ENCODE measurements at regions not wholly inside any gene's neighbourhood (a gene's known extent, or its start where the extent isn't known, plus 50 kb on each side); places are given as distances from the start of the nearest gene placed in this dataset.
"Not testable (repeated sequence)": the region's sequence is repeated elsewhere in the genome, so short reads cannot be mapped to it uniquely, and the experiment has no call there.

- peak overlapping the region; percentile 14; the same call in 1 of the 2 replicates for H3K4me2 ChIP-seq (ENCODE audit: low read length)
- no peak overlapping the region for H3K4me3 ChIP-seq (ENCODE audit: low read length)
- H3K27ac ChIP-seq (ENCODE audit: low read depth, low read length): no peak overlapping the region
- TF ChIP-seq EZH2phosphoT487 (IDR thresholded peaks at IDR 0.05; ENCODE audit: borderline replicate concordance, low read length) (no peak), CTCF (IDR thresholded peaks at IDR 0.05; ENCODE audit: low read depth, low read length, poor library complexity, severe bottlenecking) (no peak)
- H3K4me1 ChIP-seq (ENCODE audit: control insufficient read depth, low read length): peaks cover 27% of the 10 kb centered on the region
- no peaks in the 10 kb centered on the region for H3K79me2 ChIP-seq (ENCODE audit: control insufficient read depth, low read length)
- no peaks in the 10 kb centered on the region for H3K9me2 ChIP-seq (replicated peaks; ENCODE audit: control insufficient read depth, low read length)
- H3K27me3 ChIP-seq (ENCODE audit: control insufficient read depth, low read length): no peaks in the 10 kb centered on the region
- H3F3A ChIP-seq (ENCODE audit: control insufficient read depth, insufficient read depth): peaks cover 3% of the 10 kb centered on the region; the same call in 1 of the 2 replicates
- H3K9me3 ChIP-seq (ENCODE audit: control insufficient read depth, insufficient read depth, low read length): no peaks in the 10 kb centered on the region
- H4K20me1 ChIP-seq (ENCODE audit: control insufficient read depth, insufficient read depth, low read depth, low read length): no peaks in the 10 kb centered on the region
- H3K36me3 ChIP-seq (ENCODE audit: control insufficient read depth, low read length): no peaks in the 10 kb centered on the region
Measured at GRCh38 chr2:107137706-107138105, 251.7 kb upstream of the ST6GAL2 start.

DNA sequence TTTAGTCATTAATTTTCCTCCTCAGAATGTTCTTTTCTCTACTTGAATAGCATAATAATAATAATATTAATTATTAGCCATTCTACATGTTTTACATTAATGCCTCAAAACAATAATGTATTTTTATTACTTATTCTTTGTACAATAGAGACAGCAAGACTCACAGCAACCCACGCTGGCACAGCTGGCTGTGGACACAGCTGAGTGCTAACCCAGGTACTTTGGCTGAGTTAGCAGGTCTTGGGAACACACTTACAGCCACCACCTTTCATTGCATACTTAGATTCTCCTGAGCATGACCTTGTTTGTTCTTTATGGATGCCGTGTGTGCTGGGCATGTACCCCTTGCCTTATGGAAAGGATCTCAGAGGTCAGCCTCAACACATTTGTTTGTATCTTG is 260.2 kb upstream of the ST6GAL2 start:
- Histone ChIP-seq H3K79me2 (ENCODE audit: control insufficient read depth, low read length) (no peaks in the 10 kb centered on the region), H3K27ac (ENCODE audit: low read depth, low read length) (no peak overlapping the region), H3K4me3 (ENCODE audit: low read length) (no peak overlapping the region), H3K36me3 (ENCODE audit: control insufficient read depth, low read length) (no peaks in the 10 kb centered on the region), H3K9me3 (ENCODE audit: control insufficient read depth, insufficient read depth, low read length) (no peaks in the 10 kb centered on the region), H3K4me1 (ENCODE audit: control insufficient read depth, low read length) (no peaks in the 10 kb centered on the region), H3K27me3 (ENCODE audit: control insufficient read depth, low read length) (no peaks in the 10 kb centered on the region), H3K4me2 (ENCODE audit: low read length) (no peak overlapping the region), H4K20me1 (ENCODE audit: control insufficient read depth, insufficient read depth, low read depth, low read length) (no peaks in the 10 kb centered on the region), H3K9me2 (replicated peaks; ENCODE audit: control insufficient read depth, low read length) (no peaks in the 10 kb centered on the region), H3F3A (ENCODE audit: control insufficient read depth, insufficient read depth) (no peaks in the 10 kb centered on the region)
- TF ChIP-seq EZH2phosphoT487 (IDR thresholded peaks at IDR 0.05; ENCODE audit: borderline replicate concordance, low read length) (no peak), CTCF (IDR thresholded peaks at IDR 0.05; ENCODE audit: low read depth, low read length, poor library complexity, severe bottlenecking) (no peak)

- not testable (repeated sequence) for H3K4me3 ChIP-seq (ENCODE audit: low read length); H3K4me1 ChIP-seq (ENCODE audit: control insufficient read depth, low read length); H3K4me2 ChIP-seq (ENCODE audit: low read length); H3K27me3 ChIP-seq (ENCODE audit: control insufficient read depth, low read length); H3K79me2 ChIP-seq (ENCODE audit: control insufficient read depth, low read length); H3K27ac ChIP-seq (ENCODE audit: low read depth, low read length); H3K9me3 ChIP-seq (ENCODE audit: control insufficient read depth, insufficient read depth, low read length); H3K36me3 ChIP-seq (ENCODE audit: control insufficient read depth, low read length); H3F3A ChIP-seq (ENCODE audit: control insufficient read depth, insufficient read depth); H4K20me1 ChIP-seq (ENCODE audit: control insufficient read depth, insufficient read depth, low read depth, low read length); H3K9me2 ChIP-seq (replicated peaks; ENCODE audit: control insufficient read depth, low read length)
Measured at GRCh38 chr2:107146645-107147044, 260.7 kb upstream of the ST6GAL2 start.

GRCh38 chr2:107148055-107148454 is 262.1 kb upstream of the ST6GAL2 start:
- Histone ChIP-seq H3K4me2 (ENCODE audit: low read length) (no peak overlapping the region), H3F3A (ENCODE audit: control insufficient read depth, insufficient read depth) (no peaks in the 10 kb centered on the region), H3K27ac (ENCODE audit: low read depth, low read length) (no peak overlapping the region), H3K79me2 (ENCODE audit: control insufficient read depth, low read length) (no peaks in the 10 kb centered on the region), H3K4me3 (ENCODE audit: low read length) (no peak overlapping the region), H4K20me1 (ENCODE audit: control insufficient read depth, insufficient read depth, low read depth, low read length) (no peaks in the 10 kb centered on the region), H3K4me1 (ENCODE audit: control insufficient read depth, low read length) (no peaks in the 10 kb centered on the region), H3K9me2 (replicated peaks; ENCODE audit: control insufficient read depth, low read length) (no peaks in the 10 kb centered on the region), H3K27me3 (ENCODE audit: control insufficient read depth, low read length) (no peaks in the 10 kb centered on the region), H3K36me3 (ENCODE audit: control insufficient read depth, low read length) (no peaks in the 10 kb centered on the region), H3K9me3 (ENCODE audit: control insufficient read depth, insufficient read depth, low read length) (no peaks in the 10 kb centered on the region)
- TF ChIP-seq EZH2phosphoT487 (IDR thresholded peaks at IDR 0.05; ENCODE audit: borderline replicate concordance, low read length): no peak
